HG02798 (cell line): ENCODE measurements at regions not wholly inside any gene's neighbourhood (a gene's known extent, or its start where the extent isn't known, plus 50 kb on each side); places are given as distances from the start of the nearest gene placed in this dataset.

Experiments used
- ATAC-seq: cut with Tn5 transposase; IDR thresholded peaks from one replicate; pipeline ENCODE4 v1.9.1; 2021; ENCODE audit warnings: mild to moderate bottlenecking; ENCODE audit not compliant: unreplicated experiment, poor library complexity

DNA sequence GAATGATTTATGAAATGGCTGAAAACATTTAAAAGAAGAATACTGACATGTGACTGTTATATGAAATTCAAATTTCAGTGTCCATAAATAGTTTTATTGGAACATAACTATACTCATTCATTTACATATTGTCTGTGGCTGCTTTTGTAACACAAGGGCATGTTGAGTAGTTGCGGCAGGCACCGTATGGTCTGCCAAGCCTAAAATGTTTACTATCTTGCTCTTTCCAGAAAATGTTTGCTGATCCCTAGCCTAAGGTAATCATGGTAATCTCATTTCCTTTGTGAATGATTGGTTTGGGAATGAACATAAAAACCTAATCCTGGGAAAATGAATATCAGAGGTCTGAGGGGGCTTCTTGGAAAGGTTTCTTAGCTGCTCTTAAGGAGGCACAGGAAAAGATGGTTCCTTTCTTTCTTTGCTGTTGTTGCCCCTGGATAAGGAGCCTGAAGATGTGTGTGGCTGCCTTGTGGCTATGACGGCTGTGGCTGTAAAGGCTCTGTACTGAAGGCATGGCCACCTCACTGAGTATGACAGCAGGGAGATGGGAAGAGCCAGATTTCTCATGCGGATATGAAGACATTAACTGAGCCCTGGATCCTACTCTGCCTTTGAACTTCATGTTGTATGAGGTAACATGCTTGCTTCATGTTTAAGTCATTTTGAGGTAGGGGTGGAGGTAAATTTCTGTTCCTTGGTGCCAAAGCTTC, 419.4 kb upstream of the CLINT1 start:
- no peak for ATAC-seq

DNA sequence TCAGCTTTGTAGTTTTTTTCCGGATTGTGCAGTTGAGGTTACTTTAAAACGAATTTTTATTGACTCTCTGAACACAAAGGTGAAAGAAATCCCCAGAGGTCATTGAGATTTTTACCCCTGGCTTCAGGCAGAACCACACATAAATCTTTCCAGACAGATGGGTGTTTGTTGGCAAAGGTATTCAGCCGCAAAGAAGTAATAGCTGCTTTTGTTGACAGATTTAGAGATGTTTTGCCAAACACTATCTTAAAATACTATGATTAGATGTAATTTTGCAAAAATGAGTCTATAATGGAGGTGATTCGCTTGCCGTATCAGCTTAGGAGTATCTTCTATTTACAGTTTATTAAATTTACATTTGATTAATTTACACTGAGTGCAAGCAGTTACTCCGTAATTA, 418.3 kb upstream of the CLINT1 start:
- no peak for ATAC-seq

DNA sequence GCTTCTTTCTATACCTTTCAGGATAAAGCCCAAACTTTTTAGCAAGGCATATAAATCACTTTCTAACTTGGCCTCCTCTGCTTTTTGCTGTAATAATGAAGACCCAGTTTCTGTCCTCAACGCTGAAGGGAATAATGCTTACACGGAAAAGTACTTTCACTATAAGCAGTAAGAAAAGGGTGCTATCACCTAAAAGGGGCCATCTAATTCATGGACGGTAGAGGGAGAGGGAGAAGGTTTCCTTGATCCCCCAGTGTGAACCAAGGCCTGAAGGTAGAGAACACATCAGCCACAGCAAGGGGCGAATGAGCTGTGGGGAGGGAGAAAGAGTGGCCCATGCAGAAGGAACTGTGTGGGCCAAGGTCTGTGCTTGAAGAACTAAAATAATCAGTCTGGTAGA, 417.7 kb upstream of the CLINT1 start:
- ATAC-seq: no peak

DNA sequence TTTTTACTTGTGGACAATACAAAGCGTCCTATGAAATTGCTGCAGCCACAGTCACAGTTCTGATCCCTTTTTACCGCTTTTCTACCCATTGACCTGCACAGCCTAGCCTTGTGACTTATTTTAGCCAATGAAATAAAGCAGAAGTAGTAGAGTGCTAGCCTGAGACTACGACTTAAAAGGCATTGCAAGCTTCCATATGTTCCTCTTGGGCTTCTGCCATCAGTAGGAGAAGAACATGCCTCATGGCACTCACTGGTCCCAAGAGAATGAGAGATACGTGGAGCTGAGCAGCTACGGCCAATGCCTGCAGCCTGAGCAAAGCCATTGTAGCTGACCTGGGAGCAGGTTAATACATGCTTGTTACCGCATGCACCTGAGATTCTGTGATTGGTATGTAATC, 416.6 kb upstream of the CLINT1 start:
- ATAC-seq: no peak

DNA sequence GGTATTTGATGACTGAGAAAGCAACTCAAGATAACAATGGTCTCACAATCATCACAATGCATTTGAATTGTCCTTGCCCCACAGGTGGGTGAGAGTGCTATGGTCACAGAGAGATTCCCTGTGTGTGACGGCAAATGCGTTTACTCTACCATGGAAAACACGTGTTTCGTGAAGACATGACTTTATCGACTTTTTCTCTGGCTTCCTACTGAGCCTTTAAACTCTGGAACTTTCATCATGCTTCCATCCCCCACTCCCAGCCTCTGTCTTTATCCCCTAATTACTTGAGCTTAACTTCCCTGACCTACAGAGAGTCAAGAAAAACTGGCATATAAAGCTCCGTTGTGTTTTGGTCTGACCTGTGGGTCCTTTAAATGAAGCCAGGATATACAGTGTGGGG, 414.1 kb upstream of the CLINT1 start:
- no peak for ATAC-seq

DNA sequence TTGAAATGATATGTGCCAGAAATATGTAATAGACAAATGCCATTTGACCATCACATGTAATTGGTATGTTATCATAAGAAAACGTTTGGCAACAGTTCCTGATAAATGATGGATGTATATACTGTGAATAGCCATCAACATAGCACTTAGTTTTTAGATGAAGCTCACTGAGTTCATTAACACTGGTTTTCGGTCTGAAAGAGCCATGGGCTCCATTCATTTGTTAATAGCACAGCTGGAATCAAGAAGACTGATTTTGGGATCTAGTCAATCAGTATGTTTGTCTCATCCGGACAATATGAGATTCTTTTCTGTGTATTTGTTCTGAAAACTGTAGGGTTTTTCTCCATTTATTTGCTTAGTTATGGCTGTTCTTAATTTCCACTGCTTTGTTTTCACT, 413.5 kb upstream of the CLINT1 start:
- no peak for ATAC-seq

DNA sequence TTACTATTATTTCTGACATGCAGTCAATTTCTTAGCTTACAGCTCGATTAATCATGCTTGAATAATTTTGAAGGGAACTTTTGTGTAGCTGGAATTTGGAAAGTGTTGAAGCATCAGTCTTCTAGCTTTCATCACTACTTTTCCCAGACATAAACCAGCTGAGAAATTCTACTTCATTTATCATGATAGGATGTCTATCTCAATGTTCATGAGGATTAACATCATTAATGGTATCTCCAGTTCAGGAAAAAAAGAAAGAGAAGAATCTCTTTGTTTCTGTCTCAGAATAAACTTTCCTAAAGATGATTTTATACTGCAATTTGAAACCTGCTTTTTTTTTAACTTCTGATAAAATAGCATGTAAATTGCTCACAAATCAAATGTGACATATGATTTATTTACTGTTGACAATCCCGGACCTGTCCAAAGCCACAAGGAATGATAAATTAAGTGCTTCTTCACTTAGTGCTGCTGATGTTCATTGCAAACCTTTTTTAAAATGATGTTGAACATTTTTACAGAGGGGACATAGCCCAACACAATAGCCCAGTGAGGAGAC, 412.1 kb upstream of the CLINT1 start:
- ATAC-seq: no peak

DNA sequence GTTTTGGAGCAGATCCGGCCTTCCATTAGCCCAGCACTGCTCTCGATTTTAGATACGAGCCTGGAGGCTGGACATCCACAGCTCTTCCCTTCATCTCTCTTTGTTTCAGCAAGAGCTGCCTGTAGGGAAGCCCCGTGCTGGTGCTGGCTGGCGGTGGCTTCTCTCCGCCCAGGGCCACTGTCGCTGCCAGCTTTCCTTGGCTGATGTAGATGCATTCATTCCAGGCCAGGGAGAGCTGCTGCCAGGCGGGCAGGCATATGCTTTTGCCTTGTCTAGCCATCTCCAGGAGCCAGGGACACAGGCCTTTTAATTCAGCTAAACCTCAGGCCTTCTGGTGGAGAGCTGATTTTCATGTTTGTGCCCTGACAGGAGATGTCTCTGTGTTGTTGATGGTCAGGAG, 409.3 kb upstream of the CLINT1 start:
- no peak for ATAC-seq

DNA sequence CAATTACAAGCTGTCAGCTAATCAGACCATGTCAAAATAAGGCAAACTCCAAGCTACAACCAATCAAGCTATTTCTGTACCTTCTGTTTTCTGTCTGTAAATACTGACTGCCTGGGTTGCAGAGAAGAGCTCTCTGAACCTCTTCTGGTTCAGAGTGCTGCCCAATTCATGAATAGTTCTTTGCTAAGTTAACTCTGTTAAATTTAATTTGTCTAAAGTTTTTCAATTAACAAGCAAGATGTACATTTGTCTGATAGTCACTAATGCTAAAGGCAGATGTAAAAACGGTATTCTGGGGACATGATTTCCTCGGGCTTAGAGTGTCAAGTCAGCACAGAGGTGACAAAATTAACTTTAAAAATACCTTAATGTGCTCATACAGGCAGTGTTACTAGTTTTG, 408.3 kb upstream of the CLINT1 start:
- ATAC-seq: no peak

DNA sequence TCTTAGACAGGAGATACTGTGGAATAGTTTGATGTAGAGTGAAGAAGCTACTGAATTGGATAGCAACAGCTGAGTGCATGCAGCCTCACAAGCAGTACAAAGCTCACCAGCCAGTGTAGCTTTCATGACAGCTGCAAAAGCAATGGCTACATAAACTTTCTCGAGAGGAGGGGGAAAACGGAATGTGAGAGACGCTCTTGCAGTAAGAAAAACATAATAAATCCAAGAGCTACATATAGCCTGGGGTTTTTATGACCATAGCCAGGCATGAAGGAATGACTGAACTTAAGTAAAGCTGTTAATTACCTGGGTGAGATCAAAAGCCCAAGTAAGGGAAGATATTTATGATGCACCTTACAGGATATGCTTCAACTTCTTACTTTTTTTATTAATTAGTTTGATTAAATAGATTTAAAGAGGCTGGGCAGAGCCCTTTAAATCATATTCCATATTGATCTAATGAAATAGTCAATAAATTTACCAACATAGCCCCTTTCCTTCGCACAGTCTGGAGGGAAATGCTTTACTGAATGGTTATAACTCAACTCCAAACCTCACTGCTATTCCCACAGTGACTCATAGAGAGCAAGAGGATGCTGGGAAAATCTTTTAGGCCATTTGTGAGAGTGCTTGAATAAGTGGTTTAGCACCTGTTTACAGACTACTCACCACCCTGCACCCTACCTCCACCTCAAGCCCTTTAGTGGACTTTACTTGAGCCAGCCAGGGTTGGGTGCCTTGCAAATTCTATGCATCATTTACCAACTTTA, 407.2 kb upstream of the CLINT1 start:
- no peak for ATAC-seq

DNA sequence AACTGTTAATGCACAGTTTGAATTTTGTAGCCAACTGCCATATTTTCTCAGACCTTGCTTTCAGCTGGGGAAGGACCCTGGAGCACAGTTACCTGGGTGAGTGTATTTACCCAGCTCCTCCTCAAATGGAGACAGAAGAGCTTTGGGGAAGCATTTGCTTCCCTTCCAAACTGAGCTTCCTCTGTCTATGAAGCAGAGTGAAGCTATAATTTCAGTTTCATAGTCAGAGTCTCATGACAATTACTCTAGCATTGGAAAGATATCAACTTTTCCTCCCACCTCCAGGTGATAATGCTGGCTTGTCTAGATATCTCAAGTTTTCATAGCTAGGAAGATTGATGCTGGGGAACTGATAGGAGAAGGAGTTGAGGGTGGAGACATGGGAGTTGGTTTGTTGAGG, 406.4 kb upstream of the CLINT1 start:
- no peak for ATAC-seq

DNA sequence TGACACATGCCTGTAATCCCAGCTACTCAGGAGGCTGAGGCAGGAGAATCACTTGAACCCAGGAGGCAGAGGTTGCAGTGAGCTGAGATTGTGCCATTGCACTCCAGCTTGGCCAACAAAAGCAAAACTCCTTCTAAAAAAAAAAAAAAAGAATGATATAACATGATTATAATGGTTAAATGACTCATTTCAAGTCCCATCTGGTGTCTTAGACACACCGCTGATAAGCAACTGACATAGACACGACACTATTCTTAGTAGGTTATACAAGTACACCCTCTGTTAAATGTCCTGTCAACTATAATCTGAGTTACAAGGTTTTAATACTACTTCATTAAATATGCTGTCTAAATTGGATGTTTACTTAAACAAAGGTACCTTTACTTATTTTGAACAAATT, 405.3 kb upstream of the CLINT1 start:
- no peak for ATAC-seq

DNA sequence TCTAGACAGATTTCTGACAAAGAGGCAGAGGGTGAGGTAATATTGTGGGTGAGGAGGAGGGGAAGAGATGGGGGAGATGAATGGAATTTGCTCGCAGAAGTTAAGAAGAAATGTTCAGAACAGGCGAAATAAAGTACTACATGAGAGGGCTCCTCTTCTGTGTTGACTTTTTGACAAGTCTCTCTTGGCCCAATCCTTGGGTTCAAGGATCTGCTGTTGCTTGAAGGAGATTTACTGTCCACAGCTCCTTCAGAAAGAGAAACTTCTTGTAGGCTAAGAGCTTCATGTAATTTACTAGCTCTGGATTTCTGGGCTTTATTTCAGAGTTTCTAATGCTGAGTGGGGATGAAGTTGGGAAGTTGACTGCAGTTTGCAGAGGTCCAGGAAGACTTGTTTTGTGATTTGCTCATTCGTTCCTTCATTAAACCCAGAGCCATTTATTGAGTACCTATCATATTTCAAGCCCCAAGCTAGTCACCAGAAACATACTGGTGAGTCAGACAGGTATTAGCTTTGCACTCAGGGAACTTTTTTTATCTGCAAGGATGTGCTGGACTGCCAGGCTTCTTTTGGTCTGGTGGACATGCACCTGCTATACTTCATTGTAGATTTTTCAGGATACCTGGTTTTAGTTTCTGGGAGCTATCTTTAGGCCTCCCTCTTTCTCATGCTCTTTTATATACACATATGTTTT, 402.9 kb upstream of the CLINT1 start:
- ATAC-seq: no peak

DNA sequence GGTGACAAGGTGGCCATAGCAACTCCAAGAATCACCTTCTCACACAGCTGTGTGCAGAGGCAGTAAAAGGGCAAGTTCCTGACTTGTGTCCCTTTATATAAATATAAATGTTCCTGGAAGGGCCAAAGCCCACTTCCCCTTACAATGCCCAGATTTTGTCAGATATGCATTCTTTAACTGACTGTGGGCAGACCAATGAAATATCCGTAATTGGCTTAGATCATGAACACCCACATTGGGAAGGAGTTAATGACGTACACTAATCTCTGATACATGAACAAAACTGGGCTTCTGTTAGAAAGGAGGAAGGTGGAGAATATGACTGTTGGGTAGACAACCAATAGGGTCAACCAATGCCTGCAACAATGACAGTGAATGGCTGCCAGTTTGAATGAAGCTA, 397.2 kb upstream of the CLINT1 start:
- ATAC-seq: no peak

DNA sequence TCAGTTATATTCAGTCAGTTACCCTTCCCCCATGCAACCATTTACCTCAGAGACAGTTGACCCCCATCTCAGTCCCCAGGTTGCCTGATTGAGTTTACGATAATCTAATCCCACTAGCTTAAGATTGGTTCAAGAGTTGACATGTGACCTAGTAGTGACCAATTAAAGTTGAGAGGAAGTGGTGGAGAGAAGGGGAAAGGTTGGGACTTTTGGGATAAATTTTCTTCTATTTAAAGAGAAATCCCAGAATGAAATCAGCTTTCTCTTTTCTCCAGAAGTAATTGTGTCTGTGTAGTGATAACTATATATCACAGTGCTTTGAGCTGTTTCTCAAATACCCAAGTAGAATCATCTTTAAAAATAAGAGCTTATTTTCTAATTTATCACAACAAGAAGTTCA, 396.7 kb upstream of the CLINT1 start:
- no peak for ATAC-seq

DNA sequence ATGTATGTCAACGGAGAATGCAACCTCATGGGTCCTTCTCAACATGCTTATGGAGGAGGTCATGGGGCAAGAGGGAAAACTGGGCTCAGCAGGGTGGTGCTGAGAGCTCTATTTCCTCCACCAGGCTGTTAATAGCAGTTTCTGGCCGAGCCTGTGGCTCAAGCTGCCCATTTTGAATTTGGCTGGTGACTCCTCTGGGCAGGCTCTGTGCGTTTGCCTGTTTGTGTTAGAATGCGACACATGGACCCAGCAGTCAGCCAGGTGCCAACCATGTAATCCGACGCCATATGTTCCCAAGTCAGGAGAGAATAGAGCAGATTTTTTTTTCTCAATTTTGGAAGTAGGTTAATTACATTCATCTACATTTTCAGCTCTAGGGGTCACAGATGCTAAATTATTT, 387.7 kb upstream of the CLINT1 start:
- no peak for ATAC-seq

DNA sequence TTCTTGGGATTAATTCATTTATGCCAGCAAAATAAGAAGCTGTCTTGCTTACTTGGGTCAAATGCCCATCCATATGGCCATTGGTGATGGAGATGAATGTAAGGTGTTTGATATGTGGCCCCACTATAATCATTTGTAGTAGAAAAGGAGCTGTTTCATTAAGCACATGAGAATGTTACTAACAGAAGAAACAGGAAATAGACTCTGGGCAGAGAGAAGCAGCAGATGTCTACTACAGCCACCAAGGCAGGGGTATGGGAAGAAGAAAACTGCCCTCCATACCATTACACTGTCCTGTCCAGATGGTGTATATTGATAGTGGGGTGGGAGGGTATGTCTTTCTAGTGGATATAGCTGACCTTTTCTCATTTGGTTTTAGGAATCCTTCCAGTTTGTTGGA, 386.6 kb upstream of the CLINT1 start:
- ATAC-seq: no peak

DNA sequence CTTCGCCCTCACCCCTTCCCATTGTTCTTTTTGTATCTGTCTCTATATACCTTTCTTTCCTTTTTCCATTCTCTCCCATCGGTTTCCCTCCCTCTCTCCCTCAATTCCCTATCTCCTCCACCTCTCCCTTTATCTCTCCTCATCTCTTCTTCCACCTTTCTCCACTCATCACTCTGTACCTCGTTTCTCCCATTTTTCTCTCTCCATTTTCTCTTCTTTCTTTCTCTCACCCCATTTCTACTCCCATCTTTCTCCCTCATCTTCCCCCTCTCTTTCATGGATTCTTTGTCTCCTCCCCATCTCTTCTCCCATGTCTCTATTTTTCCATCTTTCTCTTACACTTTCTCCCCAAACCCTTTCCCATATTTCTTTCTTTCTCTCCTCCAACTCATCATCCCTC, 385.9 kb upstream of the CLINT1 start:
- no peak for ATAC-seq

DNA sequence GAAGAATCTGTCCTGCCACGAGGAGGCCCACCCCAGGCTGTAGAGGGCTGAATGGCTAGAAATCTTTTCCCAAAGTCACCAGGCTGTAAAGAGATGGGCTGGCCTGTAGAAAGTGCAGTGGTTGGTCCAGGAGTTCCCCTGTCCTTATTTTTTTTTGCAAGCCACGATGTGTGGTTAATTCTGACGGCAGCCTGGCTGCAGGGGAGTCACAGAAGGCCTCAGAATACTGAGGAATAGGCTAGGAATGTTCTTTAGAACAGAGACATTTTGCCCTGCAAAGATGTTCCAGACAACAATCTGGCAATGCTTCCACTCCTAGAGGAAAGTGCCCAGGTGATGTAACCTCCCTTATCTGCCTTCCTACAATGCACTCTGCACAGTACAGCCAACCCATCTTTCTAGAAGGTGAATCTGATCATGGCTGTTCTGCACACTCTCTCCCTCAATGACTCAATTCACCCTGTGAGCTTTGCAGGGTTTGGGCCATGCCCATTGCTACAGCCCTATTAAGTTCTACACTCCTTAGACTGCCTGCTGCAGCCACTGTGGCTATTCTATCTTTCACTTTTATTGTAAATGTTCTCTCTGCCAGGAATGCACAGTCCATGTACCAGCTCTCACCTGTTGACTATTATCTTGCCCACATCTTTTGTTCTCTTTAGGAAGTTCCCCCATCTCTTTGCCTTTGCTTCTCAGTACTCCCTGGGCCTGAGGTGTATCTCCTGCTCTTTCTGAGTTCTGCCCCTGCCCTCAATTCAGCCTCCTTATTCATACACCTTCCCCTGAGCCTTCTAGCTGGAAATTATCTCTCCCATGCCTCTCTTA, 377.8 kb upstream of the CLINT1 start:
- no peak for ATAC-seq

DNA sequence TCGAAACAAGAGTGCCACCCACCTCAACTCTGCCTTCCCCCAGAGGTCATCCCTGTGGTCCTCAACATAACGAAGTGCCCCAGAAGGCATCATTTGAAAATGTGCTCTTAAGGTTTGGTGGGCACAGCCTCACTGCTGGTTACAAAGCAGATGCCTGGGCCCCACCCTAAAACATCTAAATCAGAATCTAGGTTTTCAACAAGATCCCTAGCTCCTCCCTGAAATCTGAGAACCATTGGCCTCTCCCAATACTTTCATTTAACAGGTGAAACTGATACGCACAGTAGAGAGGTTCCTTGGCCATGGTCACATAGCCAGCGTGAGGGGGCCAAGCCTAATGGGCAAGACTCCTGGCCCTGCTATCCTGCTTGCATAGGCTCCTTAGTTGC, 376.2 kb upstream of the CLINT1 start:
- no peak for ATAC-seq
